ENCODE measurements at regions not wholly inside any gene's neighbourhood (a gene's known extent, or its start where the extent isn't known, plus 50 kb on each side); places are given as distances from the start of the nearest gene placed in this dataset.

DNA sequence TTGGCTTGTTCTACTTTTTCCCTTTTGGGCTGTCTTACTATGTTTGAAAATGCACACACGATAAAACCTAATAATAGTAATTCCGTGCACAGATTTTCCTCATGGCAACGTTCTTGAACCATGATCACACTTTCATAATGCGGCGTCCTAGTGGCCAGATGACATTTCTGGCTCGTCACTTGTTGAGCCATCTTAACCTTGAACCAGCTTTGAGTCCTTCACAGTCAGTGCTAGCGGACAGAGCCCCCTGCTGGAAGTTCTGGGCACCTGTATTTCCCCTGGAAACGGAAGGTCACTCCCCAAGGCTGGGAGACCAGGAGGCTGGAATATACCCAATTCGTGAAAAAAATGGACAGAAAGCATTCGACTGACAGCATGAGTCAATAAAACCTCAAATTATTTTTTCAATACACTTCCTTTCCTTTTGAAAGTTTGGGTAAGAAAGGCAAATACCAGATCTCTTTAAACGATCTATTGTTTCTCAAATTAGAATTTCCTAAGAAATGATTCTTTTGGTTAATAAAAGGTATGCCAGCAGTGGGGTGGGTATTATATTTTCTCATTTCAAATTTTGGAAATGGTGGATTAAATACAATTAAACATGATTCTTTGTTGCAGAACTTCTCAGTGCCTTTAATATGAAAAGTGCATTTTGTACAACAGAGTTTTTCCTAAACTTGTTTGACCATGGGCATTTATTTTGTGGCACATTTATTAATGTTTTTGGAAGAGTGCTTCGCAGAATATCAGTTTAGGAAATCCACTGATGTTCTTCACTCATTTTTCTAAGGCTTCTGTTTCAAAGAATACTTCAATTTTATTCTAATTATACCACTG is 542.3 kb downstream of the QKI start:
- DNase-seq (ENCODE audit: low read depth, low spot score) = no peak

DNA sequence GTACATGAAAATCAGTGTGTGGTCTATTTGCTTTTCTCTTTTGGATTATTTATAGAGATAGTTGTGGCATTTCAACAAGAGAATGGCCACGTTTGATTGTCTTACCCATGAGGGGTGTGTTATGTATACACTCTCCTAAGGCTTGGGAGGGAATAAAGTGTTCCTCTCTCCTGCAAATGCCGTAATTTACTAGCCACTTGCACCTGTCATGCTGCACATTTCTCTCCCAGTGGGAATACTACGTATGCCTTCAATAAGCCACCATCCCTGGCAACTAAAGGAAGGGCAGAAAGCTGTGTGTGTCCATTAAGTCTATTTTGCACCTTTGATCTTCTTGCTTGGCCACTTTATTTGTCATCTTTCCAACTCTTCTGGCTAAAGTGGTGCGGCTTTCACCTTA is 541.2 kb downstream of the QKI start:
- DNase-seq (ENCODE audit: low read depth, low spot score) = no peak

DNA sequence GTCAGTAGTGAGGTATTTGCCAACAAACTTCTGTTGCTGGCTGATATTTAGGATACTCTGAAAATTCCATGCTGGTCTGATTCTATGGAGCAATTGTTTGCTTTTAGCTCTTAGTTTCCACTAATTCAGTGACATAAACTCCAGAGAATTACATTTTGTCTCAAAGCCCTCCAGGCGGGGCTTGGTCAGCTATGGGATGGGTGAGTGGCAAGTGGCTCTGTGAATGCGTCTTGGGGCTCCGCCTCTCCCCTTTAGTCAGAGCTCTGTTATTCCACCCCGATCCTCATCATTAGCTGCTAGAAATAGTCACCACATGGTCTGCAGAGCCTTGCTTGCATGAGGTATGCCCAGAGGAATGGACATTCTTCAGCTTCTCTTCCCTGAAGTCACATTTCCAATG is 540.6 kb downstream of the QKI start:
- DNase-seq (ENCODE audit: low read depth, low spot score) = no peak

DNA sequence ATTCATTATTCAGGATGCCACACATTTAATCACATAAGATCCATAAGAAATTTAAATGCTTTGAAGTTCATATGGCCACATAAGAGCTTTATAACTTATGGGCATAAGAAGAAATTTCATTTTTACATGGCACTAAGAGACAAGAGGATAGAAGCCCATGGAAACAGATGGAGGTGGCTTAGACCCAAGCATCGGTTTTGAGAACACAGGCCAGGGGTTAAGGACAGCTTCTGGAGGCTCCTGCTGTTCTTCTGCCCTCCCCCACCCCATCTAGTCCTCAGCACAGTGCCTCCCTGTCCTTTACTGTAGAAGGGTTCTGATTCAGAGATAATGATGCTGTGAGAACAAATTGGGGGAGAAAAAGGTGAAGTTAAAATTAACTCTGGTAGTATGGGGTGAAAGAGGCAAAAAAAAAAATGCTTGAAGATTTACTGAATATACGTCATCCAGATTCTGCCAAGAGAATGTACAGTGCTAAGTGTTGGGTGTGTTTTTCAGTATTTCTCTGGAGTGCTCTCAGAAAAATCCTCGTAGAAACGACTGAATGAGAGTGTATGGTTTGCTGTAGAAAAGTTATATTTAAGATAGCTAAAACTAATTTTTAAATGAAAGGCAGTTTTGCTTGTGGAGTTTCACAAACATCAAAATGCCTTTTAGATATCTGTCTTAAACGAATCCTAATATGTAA is 539.7 kb downstream of the QKI start:
- DNase-seq (ENCODE audit: low read depth, low spot score) = no peak

DNA sequence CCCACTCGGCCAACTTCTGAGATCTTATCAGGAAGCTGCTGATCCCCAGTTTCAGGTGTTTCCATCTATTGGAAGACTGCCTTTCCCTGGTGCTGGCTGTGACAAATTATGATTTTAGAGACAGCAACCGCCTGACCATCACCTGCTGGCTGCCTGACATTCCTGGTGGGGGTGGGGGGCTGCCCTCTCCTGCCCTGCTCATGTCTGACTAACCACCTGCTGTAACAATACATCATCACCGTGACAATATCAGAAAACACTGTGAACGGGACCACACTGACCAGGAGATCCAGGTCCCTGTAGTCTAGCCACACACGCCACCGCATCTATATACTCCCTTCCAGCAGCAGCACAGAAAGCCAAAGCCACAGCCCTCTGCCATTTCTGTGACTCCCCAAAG is 537.5 kb downstream of the QKI start:
- DNase-seq (ENCODE audit: low read depth, low spot score) = no peak

DNA sequence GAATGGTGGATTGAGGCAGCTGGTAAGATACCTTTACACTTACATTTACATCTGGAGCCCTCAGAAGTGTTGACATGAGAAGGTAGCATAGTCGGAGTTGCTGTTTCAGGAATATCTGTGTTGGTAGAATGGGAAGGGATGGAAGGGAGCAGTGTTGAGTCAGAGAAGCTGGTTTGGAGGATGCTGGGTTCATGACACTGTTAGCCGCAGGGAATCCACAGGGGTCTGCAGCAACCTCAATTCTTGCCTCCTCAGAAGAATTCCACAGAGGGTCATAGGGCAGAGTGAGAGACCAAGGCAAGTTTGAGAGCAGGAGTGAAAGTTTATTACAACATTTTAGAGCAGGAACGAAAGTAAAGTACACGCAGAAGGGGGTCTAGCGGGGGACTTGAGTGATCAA is 536.8 kb downstream of the QKI start:
- no peak for DNase-seq (ENCODE audit: low read depth, low spot score)

DNA sequence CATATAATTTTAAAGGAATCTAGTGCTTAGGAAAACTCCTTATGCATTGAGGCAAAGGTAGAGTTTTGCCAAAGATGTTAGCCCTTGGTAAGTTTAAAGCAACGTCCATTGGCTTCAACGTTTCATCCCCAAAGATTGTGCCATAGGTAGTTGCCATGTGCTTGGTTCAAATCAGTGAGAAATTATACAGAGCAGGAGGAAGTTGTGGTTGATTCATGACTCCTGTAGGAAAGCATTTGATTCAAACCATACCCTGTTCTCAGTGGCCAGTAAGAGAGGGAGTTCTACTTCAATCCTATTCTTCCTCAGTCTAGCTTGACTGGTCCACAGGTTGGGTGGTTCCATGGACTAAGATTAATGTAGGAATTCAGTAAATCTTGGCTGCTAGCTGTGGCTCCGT is 535.6 kb downstream of the QKI start:
- no peak for DNase-seq (ENCODE audit: low read depth, low spot score)

DNA sequence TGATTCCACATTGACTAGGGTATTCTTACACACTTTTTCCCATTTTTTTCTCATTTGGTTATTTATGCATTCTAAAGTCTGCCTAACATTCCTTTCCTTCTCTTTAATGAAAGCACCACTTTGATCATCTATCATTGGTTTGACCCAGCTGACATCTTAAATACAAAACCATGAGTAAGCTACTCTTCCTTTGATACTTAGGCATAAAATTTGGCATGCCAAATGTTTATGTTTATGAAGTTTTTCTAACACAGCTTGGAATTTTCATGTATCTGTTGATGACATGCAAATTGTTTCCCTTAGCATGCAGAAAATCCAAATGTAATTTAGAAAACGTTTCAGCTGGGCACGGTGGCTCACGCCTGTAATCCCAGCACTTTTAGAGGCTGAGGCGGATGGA is 534.9 kb downstream of the QKI start:
- no peak for DNase-seq (ENCODE audit: low read depth, low spot score)

DNA sequence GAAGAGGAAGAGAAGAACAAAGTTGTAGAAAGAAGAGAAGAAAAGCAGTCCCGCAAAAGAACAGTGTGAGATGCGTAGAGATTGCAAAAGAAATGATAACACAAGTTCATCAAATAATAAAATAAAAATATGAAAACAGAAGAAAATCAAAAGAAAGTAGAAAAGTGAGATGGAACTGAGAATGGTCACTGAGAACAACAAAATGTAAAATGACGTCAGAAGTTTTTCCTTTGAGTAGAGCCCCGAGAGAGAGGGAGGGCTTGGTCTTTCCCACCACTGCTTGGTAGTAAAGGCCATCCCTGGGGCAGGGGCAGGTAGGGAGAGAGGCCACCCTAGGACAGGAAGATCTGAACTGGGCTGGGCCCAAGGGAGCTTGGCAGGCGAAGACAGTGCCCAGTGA is 533.7 kb downstream of the QKI start:
- no peak for DNase-seq (ENCODE audit: low read depth, low spot score)

DNA sequence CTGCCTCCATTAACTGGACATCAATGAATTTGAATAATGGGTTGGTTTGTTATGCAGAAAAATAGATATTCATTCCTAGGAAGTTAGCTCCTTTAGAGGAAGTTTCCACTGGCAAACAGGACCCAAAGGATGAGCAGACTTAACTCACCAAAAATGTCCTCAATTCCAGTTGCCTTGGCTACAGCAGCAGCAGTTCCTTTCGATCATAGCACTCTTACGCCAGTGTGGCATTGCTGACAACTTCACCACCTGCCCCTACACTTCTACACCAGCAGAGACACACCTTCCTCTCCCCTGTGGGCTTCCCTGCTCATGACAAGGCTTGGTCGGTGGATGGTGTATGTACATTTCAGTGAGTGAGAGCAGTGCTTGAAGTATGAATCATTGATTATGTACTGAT is 532.8 kb downstream of the QKI start:
- no peak for DNase-seq (ENCODE audit: low read depth, low spot score)

DNA sequence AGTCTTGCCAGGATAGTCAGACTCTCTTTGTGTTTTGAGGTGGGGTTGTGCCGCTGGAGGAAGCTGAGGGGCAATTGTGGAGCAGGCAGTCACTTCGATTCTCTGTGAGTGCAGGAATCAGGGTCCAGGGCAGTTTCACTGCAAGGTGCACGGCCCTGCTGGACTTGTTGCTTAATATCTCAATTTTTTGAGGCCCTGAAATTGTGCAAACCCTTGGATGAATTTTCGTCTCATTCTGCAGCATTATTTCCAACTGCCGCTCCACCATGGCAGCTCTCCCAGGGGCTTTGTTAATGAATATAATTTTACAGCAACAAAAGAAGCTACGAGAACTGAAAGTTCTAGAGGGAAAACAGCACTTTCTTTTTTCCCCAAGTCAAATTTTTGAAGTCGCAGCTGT is 531.9 kb downstream of the QKI start:
- DNase-seq (ENCODE audit: low read depth, low spot score) = no peak

DNA sequence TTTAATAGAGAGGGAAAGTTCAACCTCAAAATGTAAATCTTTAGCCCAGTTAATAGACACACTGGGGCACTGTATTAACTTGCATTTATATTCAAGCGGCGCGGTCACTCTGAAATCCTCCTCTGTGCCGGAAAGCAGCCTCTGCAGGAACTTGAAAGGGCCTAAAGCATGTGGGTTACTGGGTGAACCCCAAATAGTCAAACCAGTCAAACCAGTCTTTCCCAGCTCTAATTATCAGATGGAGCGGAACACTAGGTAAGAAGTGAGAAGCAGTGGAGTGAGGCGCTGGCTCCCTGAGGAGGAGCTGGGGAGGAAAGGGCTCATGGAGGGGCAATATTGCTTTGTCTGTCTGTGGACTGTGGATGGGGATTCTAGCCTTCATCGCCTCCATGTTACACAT is 531.3 kb downstream of the QKI start:
- DNase-seq (ENCODE audit: low read depth, low spot score) = no peak

DNA sequence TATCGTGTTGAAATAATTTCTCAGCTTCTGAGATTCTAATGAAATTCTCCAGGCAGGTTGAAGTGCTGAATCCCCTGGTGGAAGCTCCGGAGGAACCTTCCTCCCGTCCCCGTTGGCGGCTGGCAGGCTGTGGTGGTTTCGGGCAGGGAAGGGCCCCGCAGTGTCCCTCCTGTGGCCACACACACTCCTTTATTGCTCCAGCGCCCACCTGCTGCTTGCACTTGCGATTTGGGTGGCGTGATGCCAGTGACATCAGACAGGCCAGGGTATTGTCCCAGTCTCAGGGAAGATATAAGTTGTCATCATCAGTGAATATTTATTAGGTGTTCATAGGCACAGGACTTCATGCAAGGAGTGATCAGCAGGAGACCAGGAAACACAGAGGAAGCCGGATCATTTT is 530.4 kb downstream of the QKI start:
- no peak for DNase-seq (ENCODE audit: low read depth, low spot score)

DNA sequence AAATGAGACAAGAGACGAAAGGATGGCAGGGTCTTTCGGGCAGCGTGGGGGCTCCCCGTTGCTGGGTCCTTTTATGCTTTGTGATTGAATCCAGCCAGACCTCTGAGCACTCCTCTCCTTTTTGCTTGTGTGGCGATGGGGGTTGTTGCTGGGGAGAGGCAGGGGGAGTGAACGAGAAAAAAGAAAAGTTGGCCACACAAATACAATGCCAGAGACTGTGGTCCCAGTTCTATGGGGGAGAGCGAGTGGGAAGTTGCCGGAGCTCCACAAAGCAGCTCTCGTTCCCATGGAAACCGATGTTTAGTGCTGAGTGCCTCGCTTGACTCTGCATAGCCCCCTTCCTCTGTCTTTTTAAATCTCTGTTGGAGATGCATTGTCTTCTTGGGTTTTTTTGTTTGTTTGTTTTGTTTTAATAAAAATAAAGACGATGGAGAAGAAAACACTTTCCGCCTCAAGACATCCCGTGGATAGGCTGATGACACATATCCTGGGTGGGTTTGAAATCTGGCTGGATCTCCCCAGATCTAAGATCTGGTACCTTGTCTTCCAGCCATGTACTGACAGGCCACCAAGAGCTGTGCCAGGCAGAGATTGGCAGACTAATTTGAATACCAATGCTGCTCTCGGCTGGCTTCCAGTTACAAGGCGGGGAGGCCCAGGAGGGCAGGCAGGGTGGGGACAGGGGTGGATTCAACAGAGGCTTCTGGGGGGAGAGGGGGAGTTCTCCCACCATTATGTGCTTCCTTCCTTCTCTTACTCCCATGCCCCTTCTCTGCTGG is 529.3 kb downstream of the QKI start:
- DNase-seq (ENCODE audit: low read depth, low spot score) = peak; percentile 81

DNA sequence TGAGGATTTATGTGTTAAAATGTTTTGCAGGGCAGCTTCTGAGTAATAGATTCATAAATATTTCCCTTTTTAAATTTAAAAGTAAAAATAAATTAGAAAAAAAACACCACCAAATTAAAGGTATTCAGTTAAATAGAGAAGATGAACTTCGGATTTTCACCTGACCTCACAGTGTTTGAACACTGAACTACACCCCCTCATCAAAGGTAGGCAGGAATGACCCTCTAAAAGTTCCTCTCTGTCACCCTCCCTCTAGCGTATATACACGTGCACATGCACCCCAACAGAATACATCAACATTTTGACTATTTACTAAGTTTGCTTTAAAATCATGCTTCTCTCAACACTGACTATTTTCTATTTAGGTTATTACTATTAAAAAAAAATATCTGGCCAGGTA is 528.3 kb downstream of the QKI start:
- DNase-seq (ENCODE audit: low read depth, low spot score) = no peak

DNA sequence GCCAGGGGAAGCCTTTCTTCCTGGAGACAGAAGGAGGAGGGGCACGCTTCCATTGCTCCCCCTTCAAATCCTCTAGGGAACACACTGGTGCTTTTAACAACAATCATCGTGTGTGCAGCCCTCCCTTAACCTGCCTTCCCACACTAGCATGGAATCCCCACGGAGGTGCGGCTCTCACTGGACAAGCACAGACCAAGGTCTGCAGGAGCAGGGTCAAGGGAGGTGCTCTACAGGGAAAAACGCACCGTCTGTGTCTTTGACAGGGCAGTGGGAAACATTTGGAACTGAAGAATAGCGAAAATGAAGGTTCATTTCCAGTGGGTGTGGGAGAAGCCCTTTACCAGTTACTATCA is 527.1 kb downstream of the QKI start:
- no peak for DNase-seq (ENCODE audit: low read depth, low spot score)

DNA sequence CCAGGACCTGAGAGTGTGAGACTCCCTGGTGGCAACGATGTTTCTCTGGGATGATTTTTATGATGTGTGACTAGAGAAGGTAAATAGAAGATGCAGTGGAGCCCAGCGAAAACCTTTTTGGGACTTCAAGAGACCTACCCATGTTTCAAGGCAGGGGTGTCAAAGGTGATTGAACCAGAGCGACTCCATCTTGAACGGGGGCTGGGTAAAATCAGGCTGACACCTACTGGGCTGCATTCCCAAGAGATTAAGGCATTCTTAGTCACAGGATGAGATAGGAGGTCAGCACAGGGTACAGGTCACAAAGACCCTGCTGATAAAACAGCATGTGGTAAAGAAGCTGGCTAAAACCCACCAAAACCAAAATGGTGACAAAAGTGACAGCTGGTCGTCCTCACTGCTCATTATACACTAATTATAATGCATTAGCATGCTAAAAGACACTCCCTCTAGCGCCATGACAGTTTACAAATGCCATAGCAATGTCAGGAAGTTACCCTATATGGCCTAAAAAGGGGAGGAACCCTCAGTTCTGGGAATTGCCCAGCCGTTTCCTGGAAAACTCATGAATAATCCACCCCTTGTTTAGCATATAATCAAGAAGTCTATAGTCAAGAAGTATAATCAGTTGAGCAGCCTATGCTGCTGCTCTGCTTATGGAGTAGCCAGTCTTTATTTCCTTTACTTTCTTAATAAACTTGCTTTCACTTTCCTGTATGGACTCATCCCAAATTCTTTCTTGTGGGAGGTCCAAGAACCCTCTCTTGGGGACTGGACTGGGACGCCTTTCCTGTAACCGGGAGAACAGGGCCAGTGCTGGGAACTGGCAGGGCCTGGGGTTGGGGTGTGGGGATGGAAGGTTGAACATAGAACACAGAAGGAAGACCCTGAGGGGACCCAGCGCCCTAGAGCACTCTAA is 526.4 kb downstream of the QKI start:
- no peak for DNase-seq (ENCODE audit: low read depth, low spot score)

DNA sequence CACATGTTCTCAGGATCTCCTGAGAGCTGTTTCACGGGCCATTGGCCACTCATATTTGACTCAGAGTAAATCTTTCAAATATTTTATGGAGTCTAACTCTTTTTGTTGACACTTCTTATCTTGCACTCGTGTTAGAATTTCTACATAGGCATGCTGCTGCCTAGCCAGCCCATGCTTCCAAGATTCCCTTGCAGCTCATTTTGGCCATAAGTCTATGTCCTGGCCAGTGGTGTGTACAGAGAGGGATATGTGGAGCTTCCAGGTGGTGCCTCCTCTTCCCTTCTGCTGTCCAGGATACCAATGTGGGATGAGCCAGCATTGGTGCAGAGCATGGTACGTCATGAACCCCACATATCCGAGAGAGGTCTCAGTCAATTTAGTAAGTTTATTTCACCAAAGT is 522.6 kb downstream of the QKI start:
- no peak for DNase-seq (ENCODE audit: low read depth, low spot score)

DNA sequence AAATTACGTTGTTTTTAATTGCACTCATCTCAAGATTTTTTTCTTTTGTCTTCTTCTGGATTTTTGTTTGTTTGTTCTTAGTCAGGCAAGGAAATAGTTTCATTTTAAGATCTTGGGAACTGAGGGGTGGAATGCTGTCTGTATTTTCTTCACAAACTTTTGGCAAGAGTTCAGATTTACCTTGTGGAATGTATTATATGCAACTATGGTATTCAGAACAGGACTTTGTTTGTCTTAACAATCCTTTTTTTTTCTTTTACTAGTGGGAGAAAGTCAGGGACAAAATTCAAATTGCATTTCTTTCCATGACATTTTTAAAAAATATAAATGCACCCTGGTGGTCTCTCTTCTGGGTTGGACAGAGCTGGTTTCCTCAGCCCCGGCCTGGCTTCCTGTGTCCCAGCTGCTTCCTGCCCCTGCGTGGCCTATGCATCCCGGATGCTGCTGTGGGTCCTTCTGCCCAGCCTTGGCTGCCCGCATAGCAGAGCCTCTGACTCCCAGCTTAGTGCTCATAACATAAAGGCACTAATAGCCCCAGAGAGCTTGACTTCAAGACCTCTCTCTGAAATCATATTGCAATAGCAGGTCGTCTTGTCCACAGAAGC is 520.7 kb downstream of the QKI start:
- DNase-seq (ENCODE audit: low read depth, low spot score) = no peak

DNA sequence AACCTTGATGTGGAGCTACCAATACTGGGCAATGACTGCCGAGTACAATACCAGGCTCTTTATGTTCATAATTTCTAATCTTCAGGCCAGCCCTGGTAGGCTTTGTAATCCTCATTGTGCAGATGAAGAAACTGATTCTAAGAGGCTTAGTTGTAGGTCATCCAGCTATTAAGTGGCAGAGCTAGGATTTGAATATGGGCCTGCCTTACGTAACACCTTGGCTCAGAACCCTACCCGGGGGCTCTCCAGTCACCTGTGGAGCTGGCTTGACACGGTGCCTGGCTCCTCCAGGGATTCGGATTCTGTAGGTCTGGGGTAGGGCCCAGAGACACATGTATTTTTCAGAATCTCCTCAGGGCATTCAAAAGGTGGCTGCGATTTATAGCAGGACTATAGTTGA is 515.5 kb downstream of the QKI start:
- no peak for DNase-seq (ENCODE audit: low read depth, low spot score)

DNA sequence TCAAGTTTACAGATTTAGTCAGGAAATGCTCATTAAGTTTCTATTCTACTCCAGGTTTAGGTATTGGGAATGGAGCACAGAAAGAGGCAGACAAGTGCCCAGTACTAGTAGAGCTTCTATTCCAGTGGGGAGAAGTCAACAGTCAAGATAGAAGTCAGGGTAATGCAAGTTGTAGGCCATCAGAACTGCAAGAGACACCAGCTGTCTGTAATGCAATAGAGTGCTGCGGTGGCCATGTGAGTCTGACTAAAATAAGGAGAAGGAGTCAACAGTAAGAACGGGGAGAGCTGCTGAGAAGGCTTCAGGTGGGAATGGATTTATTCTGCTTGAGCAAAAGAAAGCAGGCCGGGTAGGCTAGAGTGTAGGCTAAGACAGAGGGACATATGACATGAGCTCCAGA is 515.0 kb downstream of the QKI start:
- no peak for DNase-seq (ENCODE audit: low read depth, low spot score)
